ENCODE measurements at regions not wholly inside any gene's neighbourhood (a gene's known extent, or its start where the extent isn't known, plus 50 kb on each side); places are given as distances from the start of the nearest gene placed in this dataset.

GRCh38 chr2:88854528-88854927 lies 163.1 kb downstream of the RPIA start:
- Histone ChIP-seq H3K9ac (replicated peaks; ENCODE audit: extremely low read depth, insufficient read depth, low read length) (no peak overlapping the region), H3K27ac (ENCODE audit: insufficient read depth, low read depth, low read length) (no peak overlapping the region), H3K4me2 (ENCODE audit: insufficient read depth, low read length) (no peak overlapping the region), H3K27me3 (ENCODE audit: control insufficient read depth in 2 of 2, insufficient read depth in 2 of 2, low read length in 2 of 2) (peaks cover 0 to 11% of the 10 kb centered on the region in 2 experiments), H3K9me1 (replicated peaks; ENCODE audit: control insufficient read depth, extremely low read depth, insufficient read depth, low read length) (no peaks in the 10 kb centered on the region), H3K36me3 (ENCODE audit: control insufficient read depth in 2 of 2, extremely low read depth in 1 of 2, insufficient read depth in 2 of 2, low read length in 2 of 2) (no peaks in the 10 kb centered on the region), H3K4me1 (ENCODE audit: control insufficient read depth, extremely low read depth, insufficient read depth, low read length) (peaks cover 6% of the 10 kb centered on the region), H3K4me3 (replicated peaks in 1 of 3; ENCODE audit: insufficient read depth in 1 of 3, low read depth in 1 of 3, low read length in 3 of 3) (no peak overlapping the region), H3K79me2 (ENCODE audit: control insufficient read depth, insufficient read depth, low read length) (no peaks in the 10 kb centered on the region), H2AFZ (ENCODE audit: low read depth, low read length) (no peak overlapping the region), H4K20me1 (replicated peaks; ENCODE audit: control insufficient read depth, extremely low read depth, insufficient read depth, low read length) (no peaks in the 10 kb centered on the region), H3K9me3 (replicated peaks; ENCODE audit: control insufficient read depth, insufficient read depth, low read length) (no peaks in the 10 kb centered on the region)
- intact Hi-C loops (cut with micrococcal nuclease), result no loop called here
- no TSS peak for BruUV-seq (replicated peaks)
- DNase-seq (ENCODE audit: low read depth, low spot score) (no peak), FAIRE-seq (no peak)
- dilution Hi-C loops (cut with MboI; ENCODE audit: extremely low pct_ligation_motif_present, low sequenced_read_pairs), result no loop called here
- ChIA-PET POLR2A (no interaction called here), CTCF (no interaction called here)
- TF ChIP-seq GATA2 (IDR thresholded peaks at IDR 0.05; ENCODE audit: insufficient read depth, insufficient read length, low read depth, low read length), result no peak

- Histone ChIP-seq H3K4me1 (ENCODE audit: control insufficient read depth, extremely low read depth, insufficient read depth, low read length) (peaks cover 6% of the 10 kb centered on the region), H3K27me3 (ENCODE audit: control insufficient read depth in 2 of 2, insufficient read depth in 2 of 2, low read length in 2 of 2) (peaks cover 0 to 10% of the 10 kb centered on the region in 2 experiments), H3K36me3 (ENCODE audit: control insufficient read depth in 2 of 2, extremely low read depth in 1 of 2, insufficient read depth in 2 of 2, low read length in 2 of 2) (no peaks in the 10 kb centered on the region), H3K4me3 (replicated peaks in 1 of 3; ENCODE audit: insufficient read depth in 1 of 3, low read depth in 1 of 3, low read length in 3 of 3) (no peak overlapping the region), H3K9me1 (replicated peaks; ENCODE audit: control insufficient read depth, extremely low read depth, insufficient read depth, low read length) (no peaks in the 10 kb centered on the region), H3K4me2 (ENCODE audit: insufficient read depth, low read length) (no peak overlapping the region), H3K9ac (replicated peaks; ENCODE audit: extremely low read depth, insufficient read depth, low read length) (no peak overlapping the region), H4K20me1 (replicated peaks; ENCODE audit: control insufficient read depth, extremely low read depth, insufficient read depth, low read length) (no peaks in the 10 kb centered on the region), H3K27ac (ENCODE audit: insufficient read depth, low read depth, low read length) (no peak overlapping the region), H2AFZ (ENCODE audit: low read depth, low read length) (no peak overlapping the region), H3K79me2 (ENCODE audit: control insufficient read depth, insufficient read depth, low read length) (no peaks in the 10 kb centered on the region), H3K9me3 (replicated peaks; ENCODE audit: control insufficient read depth, insufficient read depth, low read length) (no peaks in the 10 kb centered on the region)
- BruUV-seq (replicated peaks), result no TSS peak
- no peak for DNase-seq (ENCODE audit: low read depth, low spot score)
- CTCF ChIA-PET, result interaction anchor here (1.1 to 1.3 kb wide), 2 partner anchors 23 to 25 kb away, joined by 3 read pairs; no protein-coding TSS in a partner anchor
- intact Hi-C loops (cut with micrococcal nuclease), result no loop called here
- FAIRE-seq, result no peak
- TF ChIP-seq POLR2AphosphoS5 (IDR thresholded peaks at IDR 0.05; ENCODE audit: insufficient read depth, low read depth, low read length) (no peak), GATA2 (IDR thresholded peaks at IDR 0.05; ENCODE audit: insufficient read depth, insufficient read length, low read depth, low read length) (no peak), EZH2 (IDR thresholded peaks at IDR 0.05; ENCODE audit: borderline replicate concordance, low read depth, low read length, severe bottlenecking) (no peak)
- POLR2A ChIA-PET, result no interaction called here
- dilution Hi-C loops (cut with MboI; ENCODE audit: extremely low pct_ligation_motif_present, low sequenced_read_pairs), result no loop called here
Measured at GRCh38 chr2:88855620-88856408, 164.3 kb downstream of the RPIA start.
